Esophagus squamous epithelium (tissue), 5 donors: ENCODE measurements at regions not wholly inside any gene's neighbourhood (a gene's known extent, or its start where the extent isn't known, plus 50 kb on each side); places are given as distances from the start of the nearest gene placed in this dataset.

Experiments
- DNase-seq: peaks from one replicate; lab custom pipeline; 2025; lab: John Stamatoyannopoulos, UW
- H3K27ac ChIP-seq, 4 donors: fragments of 200-600 bp; sonication (generic); one replicate each; pipeline ENCODE4 v1.5.1; 2016 to 2019; ENCODE audit warnings: mild to moderate bottlenecking in 1 of 4
- H3K27me3 ChIP-seq, 4 donors: fragments of 200-600 bp; sonication (generic); 1 replicate in 3 of 4; 2 replicates in 1 of 4; pipeline versions ENCODE4 v1.5.1 to v1.6.0; 2017 to 2021; ENCODE audit warnings: antibody characterized with exemption in 1 of 4
- H3K36me3 ChIP-seq, 3 donors: fragments of 200-600 bp; sonication (generic); one replicate each; pipeline ENCODE4 v1.5.1; 2016 to 2019
- H3K4me1 ChIP-seq, 3 donors: fragments of 200-600 bp; sonication (generic); one replicate each; pipeline ENCODE4 v1.5.1; 2017 to 2019
- H3K4me3 ChIP-seq, 4 donors: fragments of 200-600 bp; sonication (generic); 1 replicate in 3 of 4; 2 replicates in 1 of 4; pipeline ENCODE4 v1.5.1; 2016 to 2019; ENCODE audit warnings: mild to moderate bottlenecking in 2 of 4, moderate library complexity in 1 of 4
- H3K9me3 ChIP-seq, 3 donors: fragments of 200-600 bp; sonication (generic); one replicate each; pipeline ENCODE4 v1.5.1; 2016 to 2019
- POLR2A ChIP-seq, 4 donors: fragments of 450-650 bp; IDR thresholded peaks; one replicate each; pipeline ENCODE4 v1.6.1; 2017; ENCODE audit warnings: antibody characterized with exemption in 4 of 4, mild to moderate bottlenecking in 4 of 4, moderate library complexity in 3 of 4
- WGBS, 2 donors: methylation state at CpG; one replicate each; pipeline ENCODE4 v1.1.5; 2018; 5-methylcytosine and 5-hydroxymethylcytosine counted together
- intact Hi-C: fragments of 100-400 bp; cut with DNase I; formaldehyde crosslinking; loops from one replicate; pipeline ENCODE4 v1.15.0; 2022
- TF ChIP-seq, protein P1 (sequence below), 6 experiments: fragments of 450-650 bp in 4 of 6; fragments of 200-600 bp in 2 of 6; sonication (generic) in 2 of 6; IDR thresholded peaks; one replicate each; pipeline ENCODE4 v1.5.1; 2016 to 2019; ENCODE audit warnings: antibody characterized with exemption in 6 of 6, mild to moderate bottlenecking in 4 of 6, moderate library complexity in 4 of 6
- donor health status: DM: yes; HTN: yes; CAD: no.

GRCh38 chr4:140257461-140258305 is 103.7 kb upstream of the MAML3 start:
- Histone ChIP-seq H3K27me3 (no peaks in the 10 kb centered on the region), H3K27ac (no peak overlapping the region), H3K9me3 (no peaks in the 10 kb centered on the region), H3K4me3 (no peak overlapping the region), H3K36me3 (no peaks in the 10 kb centered on the region), H3K4me1 (peaks cover 0 to 21% (median 3%) of the 10 kb centered on the region in 3 donors)
- DNase-seq, result no peak
- intact Hi-C loops, result loop anchor here (10.0 kb wide), 2 partner anchors 203 to 603 kb away; no protein-coding TSS in a partner anchor
- no peak for TF ChIP-seq POLR2A (IDR thresholded peaks at IDR 0.05)
- TF ChIP-seq, protein P1, sequence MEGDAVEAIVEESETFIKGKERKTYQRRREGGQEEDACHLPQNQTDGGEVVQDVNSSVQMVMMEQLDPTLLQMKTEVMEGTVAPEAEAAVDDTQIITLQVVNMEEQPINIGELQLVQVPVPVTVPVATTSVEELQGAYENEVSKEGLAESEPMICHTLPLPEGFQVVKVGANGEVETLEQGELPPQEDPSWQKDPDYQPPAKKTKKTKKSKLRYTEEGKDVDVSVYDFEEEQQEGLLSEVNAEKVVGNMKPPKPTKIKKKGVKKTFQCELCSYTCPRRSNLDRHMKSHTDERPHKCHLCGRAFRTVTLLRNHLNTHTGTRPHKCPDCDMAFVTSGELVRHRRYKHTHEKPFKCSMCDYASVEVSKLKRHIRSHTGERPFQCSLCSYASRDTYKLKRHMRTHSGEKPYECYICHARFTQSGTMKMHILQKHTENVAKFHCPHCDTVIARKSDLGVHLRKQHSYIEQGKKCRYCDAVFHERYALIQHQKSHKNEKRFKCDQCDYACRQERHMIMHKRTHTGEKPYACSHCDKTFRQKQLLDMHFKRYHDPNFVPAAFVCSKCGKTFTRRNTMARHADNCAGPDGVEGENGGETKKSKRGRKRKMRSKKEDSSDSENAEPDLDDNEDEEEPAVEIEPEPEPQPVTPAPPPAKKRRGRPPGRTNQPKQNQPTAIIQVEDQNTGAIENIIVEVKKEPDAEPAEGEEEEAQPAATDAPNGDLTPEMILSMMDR (IDR thresholded peaks at IDR 0.05), result no peak
- WGBS, 2 donors, result 69 to 76% methylated on average over 10 of the region's 10 CpGs

GRCh38 chr4:140256941-140257340 is 103.0 kb upstream of the MAML3 start:
- H3K27me3 ChIP-seq, result no peaks in the 10 kb centered on the region
- H3K4me1 ChIP-seq, result peaks cover 5 to 28% (median 9%) of the 10 kb centered on the region in 3 donors
- H3K27ac ChIP-seq, result peak overlapping the region in 1 of 4 donors; percentile 24
- no peaks in the 10 kb centered on the region for H3K9me3 ChIP-seq
- no peaks in the 10 kb centered on the region for H3K36me3 ChIP-seq
- intact Hi-C loops, result loop anchor here (10.0 kb wide), 2 partner anchors 202 to 602 kb away; no protein-coding TSS in a partner anchor
- 75 to 92% methylated on average over 2 of the region's 2 CpGs for WGBS, 2 donors
- TF ChIP-seq, protein P1 (IDR thresholded peaks at IDR 0.05), result no peak
- TF ChIP-seq POLR2A (IDR thresholded peaks at IDR 0.05), result no peak
- no peak overlapping the region for H3K4me3 ChIP-seq
- no peak for DNase-seq

DNA sequence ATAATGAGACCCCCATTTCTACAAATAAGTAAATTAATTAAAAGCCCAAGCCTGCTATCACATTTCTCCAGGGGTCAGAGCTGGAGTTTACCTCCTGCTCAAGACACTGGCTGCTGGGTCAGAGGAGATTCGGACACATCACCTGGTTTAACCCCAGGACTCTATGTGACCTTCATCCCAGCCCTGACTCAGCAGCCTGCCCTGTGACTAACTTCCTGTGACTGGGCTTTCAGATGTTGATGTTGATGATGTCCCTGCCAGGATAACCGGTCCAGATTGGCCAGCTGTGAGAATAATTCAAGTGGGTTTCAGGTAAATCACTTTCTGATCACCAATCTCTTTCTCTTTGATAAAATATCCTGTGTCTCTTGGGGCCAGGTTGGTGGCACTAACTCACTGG is 102.4 kb upstream of the MAML3 start:
- Histone ChIP-seq H3K27me3 (no peaks in the 10 kb centered on the region), H3K4me1 (peaks cover 7 to 34% (median 9%) of the 10 kb centered on the region in 3 donors), H3K4me3 (no peak overlapping the region), H3K36me3 (no peaks in the 10 kb centered on the region), H3K27ac (no peak overlapping the region), H3K9me3 (no peaks in the 10 kb centered on the region)
- 29 to 43% methylated on average over 1 to 2 of the region's 2 CpGs for WGBS, 2 donors
- no peak for DNase-seq
- TF ChIP-seq POLR2A (IDR thresholded peaks at IDR 0.05), result no peak
- TF ChIP-seq, protein P1 (IDR thresholded peaks at IDR 0.05), result no peak
- intact Hi-C loops, result loop anchor here (10.0 kb wide), 2 partner anchors 202 to 602 kb away; no protein-coding TSS in a partner anchor

- WGBS, 2 donors, result 93 to 100% methylated on average over 1 of the region's 1 CpG
- no peak for DNase-seq
- TF ChIP-seq POLR2A (IDR thresholded peaks at IDR 0.05), result no peak
- TF ChIP-seq, protein P1 (IDR thresholded peaks at IDR 0.05), result no peak
- no peaks in the 10 kb centered on the region for H3K27me3 ChIP-seq
- H3K4me3 ChIP-seq, result no peak overlapping the region
- intact Hi-C loops, result loop anchor here (10.0 kb wide), 2 partner anchors 201 to 601 kb away; no protein-coding TSS in a partner anchor
- H3K4me1 ChIP-seq, result peaks cover 7 to 39% (median 9%) of the 10 kb centered on the region in 3 donors
- H3K36me3 ChIP-seq, result no peaks in the 10 kb centered on the region
- no peak overlapping the region for H3K27ac ChIP-seq
- H3K9me3 ChIP-seq, result no peaks in the 10 kb centered on the region
Measured at GRCh38 chr4:140255927-140256326, 101.9 kb upstream of the MAML3 start.

DNA sequence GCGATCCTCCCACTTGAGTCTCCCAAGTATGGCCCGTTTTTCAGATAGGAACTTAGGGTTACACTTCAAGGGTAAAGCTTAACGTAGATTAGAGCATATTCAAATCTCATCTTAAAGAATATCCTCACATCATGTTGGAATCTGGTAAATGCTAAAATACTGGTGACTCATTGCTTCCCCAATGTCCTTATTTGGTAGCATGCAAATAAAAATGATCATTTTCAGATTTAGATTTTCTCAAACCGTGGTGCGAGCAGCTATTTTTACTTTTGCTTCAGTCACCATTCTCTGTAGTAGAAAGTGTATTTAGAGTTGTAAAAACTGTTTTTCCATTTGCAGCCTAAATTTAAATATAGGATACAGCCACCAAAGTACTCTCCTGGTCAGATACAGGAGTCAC is 101.5 kb upstream of the MAML3 start:
- H3K36me3 ChIP-seq, result no peaks in the 10 kb centered on the region
- H3K4me1 ChIP-seq, result peaks cover 7 to 41% (median 9%) of the 10 kb centered on the region in 3 donors
- no peak for TF ChIP-seq POLR2A (IDR thresholded peaks at IDR 0.05)
- TF ChIP-seq, protein P1 (IDR thresholded peaks at IDR 0.05), result no peak
- no peak for DNase-seq
- H3K27ac ChIP-seq, result peak overlapping the region in 1 of 4 donors; percentile 93
- H3K4me3 ChIP-seq, result no peak overlapping the region
- WGBS, 2 donors, result 64 to 75% methylated on average over 5 of the region's 5 CpGs
- no peaks in the 10 kb centered on the region for H3K9me3 ChIP-seq
- no peaks in the 10 kb centered on the region for H3K27me3 ChIP-seq
- intact Hi-C loops, result loop anchor here (10.0 kb wide), 2 partner anchors 201 to 601 kb away; no protein-coding TSS in a partner anchor
